Posterior cingulate gyrus (tissue), 11 donors: ENCODE measurements at regions not wholly inside any gene's neighbourhood (a gene's known extent, or its start where the extent isn't known, plus 50 kb on each side); places are given as distances from the start of the nearest gene placed in this dataset.
"Not testable (repeated sequence)": the region's sequence is repeated elsewhere in the genome, so short reads cannot be mapped to it uniquely, and the experiment has no call there.

Source experiments
- DNase-seq, 10 donors: peaks; one replicate each; pipeline versions ENCODE4 v3.0.0 to v3.0.0-alpha.2; 2020 to 2021; ENCODE audit warnings: mixed read lengths in 3 of 10
- intact Hi-C: fragments of 100-400 bp; cut with DNase I; formaldehyde crosslinking; loops from one replicate; pipeline ENCODE4 v1.15.1; 2023

- DNase-seq: no peak
- intact Hi-C loops: no loop called here
These were observed 61.5 kb downstream of the RPUSD4 start for GRCh38 chr11:126149759-126150625.

- intact Hi-C loops: no loop called here
- no peak for DNase-seq
These were observed 63.1 kb downstream of the RPUSD4 start for GRCh38 chr11:126148317-126148716.

GRCh38 chr11:126147208-126148111 is 64.0 kb downstream of the RPUSD4 start:
- DNase-seq: no peak
- intact Hi-C loops: no loop called here

GRCh38 chr11:126146454-126147192 is 64.8 kb downstream of the RPUSD4 start:
- intact Hi-C loops: no loop called here
- DNase-seq: peak in 5 of 10 donors; percentile 25 to 86 (median 33)

GRCh38 chr11:126145954-126146353 is 65.5 kb downstream of the RPUSD4 start:
- no peak for DNase-seq
- intact Hi-C loops: no loop called here

GRCh38 chr11:126143491-126143890 is 68.0 kb downstream of the RPUSD4 start:
- intact Hi-C loops, DNase-seq: not testable (repeated sequence)

- DNase-seq: peak in 3 of 10 donors; percentile 24 to 52 (median 27)
- intact Hi-C loops: no loop called here
These were observed 70.5 kb downstream of the RPUSD4 start for GRCh38 chr11:126140926-126141280.

GRCh38 chr11:126140201-126140925 is 71.1 kb downstream of the RPUSD4 start:
- DNase-seq: no peak
- intact Hi-C loops: no loop called here

GRCh38 chr11:126139111-126140091 is 72.0 kb downstream of the RPUSD4 start:
- peak in 1 of 10 donors; percentile 43 for DNase-seq
- intact Hi-C loops: no loop called here

- DNase-seq: no peak
- intact Hi-C loops: no loop called here
These were observed 72.8 kb downstream of the RPUSD4 start for GRCh38 chr11:126138636-126139035.

GRCh38 chr11:126137136-126137535 is 74.3 kb downstream of the RPUSD4 start:
- intact Hi-C loops: no loop called here
- no peak for DNase-seq

- no peak for DNase-seq
- intact Hi-C loops: no loop called here
These were observed 73.8 kb upstream of the CDON start for GRCh38 chr11:126136507-126136906.

GRCh38 chr11:126135235-126136176 is 72.8 kb upstream of the CDON start:
- DNase-seq: no peak
- intact Hi-C loops: no loop called here

GRCh38 chr11:126134461-126135155 is 71.9 kb upstream of the CDON start:
- intact Hi-C loops: no loop called here
- DNase-seq: no peak

GRCh38 chr11:126133901-126134300 is 71.2 kb upstream of the CDON start:
- intact Hi-C loops: no loop called here
- DNase-seq: peak in 1 of 10 donors; percentile 57

- no peak for DNase-seq
- intact Hi-C loops: no loop called here
These were observed 69.7 kb upstream of the CDON start for GRCh38 chr11:126132319-126132718.

- intact Hi-C loops: not testable (repeated sequence)
- DNase-seq: peak in 1 of 10 donors; percentile 39
These were observed 68.1 kb upstream of the CDON start for GRCh38 chr11:126130781-126131180.
